C4-2B (cell line): ENCODE measurements at regions not wholly inside any gene's neighbourhood (a gene's known extent, or its start where the extent isn't known, plus 50 kb on each side); places are given as distances from the start of the nearest gene placed in this dataset.

Source experiments
- H3K27ac ChIP-seq: fragments of 450-650 bp; 2 replicates; pipeline ENCODE4 v1.5.1; 2017
- CTCF ChIP-seq: fragments of 450-650 bp; conservative IDR thresholded peaks from 2 replicates; pipeline ENCODE4 v1.5.1; 2017; ENCODE audit warnings: mild to moderate bottlenecking
- ZFX ChIP-seq: fragments of 450-650 bp; IDR thresholded peaks from 2 replicates; pipeline ENCODE4 v1.6.1; 2017

GRCh38 chr10:121414366-121415062 is 183.7 kb downstream of the FGFR2 start:
- TF ChIP-seq ZFX (no peak), CTCF (no peak)
- no peak overlapping the region for H3K27ac ChIP-seq

- no peak overlapping the region for H3K27ac ChIP-seq
- no peak for TF ChIP-seq ZFX
- no peak for TF ChIP-seq CTCF
Measured at GRCh38 chr10:121415063-121415399, 183.2 kb downstream of the FGFR2 start.

GRCh38 chr10:121416071-121416470 is 182.2 kb downstream of the FGFR2 start:
- TF ChIP-seq ZFX (no peak), CTCF (no peak)
- H3K27ac ChIP-seq: no peak overlapping the region

GRCh38 chr10:121417298-121417697 is 180.9 kb downstream of the FGFR2 start:
- no peak overlapping the region for H3K27ac ChIP-seq
- TF ChIP-seq CTCF (no peak), ZFX (no peak)

GRCh38 chr10:121418126-121418777 is 180.0 kb downstream of the FGFR2 start:
- TF ChIP-seq ZFX (no peak), CTCF (no peak)
- H3K27ac ChIP-seq: no peak overlapping the region

GRCh38 chr10:121420006-121420405 is 178.2 kb downstream of the FGFR2 start:
- no peak for TF ChIP-seq CTCF
- TF ChIP-seq ZFX: no peak
- H3K27ac ChIP-seq: no peak overlapping the region

GRCh38 chr10:121422096-121422495 is 176.1 kb downstream of the FGFR2 start:
- no peak for TF ChIP-seq CTCF
- no peak for TF ChIP-seq ZFX
- H3K27ac ChIP-seq: no peak overlapping the region
